Suprapubic skin (tissue), 3 donors: ENCODE measurements at regions not wholly inside any gene's neighbourhood (a gene's known extent, or its start where the extent isn't known, plus 50 kb on each side); places are given as distances from the start of the nearest gene placed in this dataset.

Experiments used
- EP300 ChIP-seq: sonication (generic); formaldehyde crosslinking; IDR thresholded peaks from one replicate; pipeline ENCODE4 v1.6.1; 2017; ENCODE audit warnings: antibody characterized with exemption
- TF ChIP-seq, protein P1 (sequence below), 2 donors: fragments of 200-600 bp in 1 of 2; fragments of 450-650 bp in 1 of 2; sonication (generic) in 1 of 2; IDR thresholded peaks; one replicate each; pipeline ENCODE4 v1.5.1; 2016 to 2019; ENCODE audit warnings: antibody characterized with exemption in 2 of 2, mild to moderate bottlenecking in 1 of 2, moderate library complexity in 1 of 2

DNA sequence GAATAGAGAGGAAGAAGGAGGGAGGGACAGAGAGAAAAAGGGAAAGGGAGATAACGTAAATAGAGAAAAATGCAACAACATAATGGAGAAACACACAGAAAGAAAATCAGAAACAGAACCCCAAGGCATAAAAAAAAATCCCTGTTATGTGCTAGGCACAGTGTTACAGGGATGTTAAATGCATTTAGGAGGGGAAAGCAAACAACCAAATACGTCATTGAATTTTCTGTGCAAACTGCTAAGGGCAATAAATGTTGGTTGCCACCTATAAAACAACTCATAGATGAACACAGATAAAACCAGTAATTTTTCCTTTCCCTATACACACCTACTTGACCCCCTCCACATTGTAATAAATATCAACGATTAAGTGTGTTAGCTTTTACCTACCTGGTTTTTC lies 51.3 kb upstream of the ASTN2 start:
- TF ChIP-seq EP300: no peak
- TF ChIP-seq, protein P1, sequence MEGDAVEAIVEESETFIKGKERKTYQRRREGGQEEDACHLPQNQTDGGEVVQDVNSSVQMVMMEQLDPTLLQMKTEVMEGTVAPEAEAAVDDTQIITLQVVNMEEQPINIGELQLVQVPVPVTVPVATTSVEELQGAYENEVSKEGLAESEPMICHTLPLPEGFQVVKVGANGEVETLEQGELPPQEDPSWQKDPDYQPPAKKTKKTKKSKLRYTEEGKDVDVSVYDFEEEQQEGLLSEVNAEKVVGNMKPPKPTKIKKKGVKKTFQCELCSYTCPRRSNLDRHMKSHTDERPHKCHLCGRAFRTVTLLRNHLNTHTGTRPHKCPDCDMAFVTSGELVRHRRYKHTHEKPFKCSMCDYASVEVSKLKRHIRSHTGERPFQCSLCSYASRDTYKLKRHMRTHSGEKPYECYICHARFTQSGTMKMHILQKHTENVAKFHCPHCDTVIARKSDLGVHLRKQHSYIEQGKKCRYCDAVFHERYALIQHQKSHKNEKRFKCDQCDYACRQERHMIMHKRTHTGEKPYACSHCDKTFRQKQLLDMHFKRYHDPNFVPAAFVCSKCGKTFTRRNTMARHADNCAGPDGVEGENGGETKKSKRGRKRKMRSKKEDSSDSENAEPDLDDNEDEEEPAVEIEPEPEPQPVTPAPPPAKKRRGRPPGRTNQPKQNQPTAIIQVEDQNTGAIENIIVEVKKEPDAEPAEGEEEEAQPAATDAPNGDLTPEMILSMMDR (IDR thresholded peaks at IDR 0.05): no peak
